22Rv1 (cell line): ENCODE measurements at regions not wholly inside any gene's neighbourhood (a gene's known extent, or its start where the extent isn't known, plus 50 kb on each side); places are given as distances from the start of the nearest gene placed in this dataset.

ENCODE experiments used
- H3K27ac ChIP-seq: fragments of 450-650 bp; 2 replicates; pipeline ENCODE4 v1.5.1; 2017
- ZFX ChIP-seq: fragments of 450-650 bp; IDR thresholded peaks from 2 replicates; pipeline ENCODE4 v1.6.1; 2017; ENCODE audit warnings: antibody characterized with exemption, borderline replicate concordance
- TF ChIP-seq, protein P1 (sequence below): fragments of 450-650 bp; IDR thresholded peaks from 2 replicates; pipeline ENCODE4 v1.5.1; 2017; ENCODE audit warnings: mild to moderate bottlenecking

DNA sequence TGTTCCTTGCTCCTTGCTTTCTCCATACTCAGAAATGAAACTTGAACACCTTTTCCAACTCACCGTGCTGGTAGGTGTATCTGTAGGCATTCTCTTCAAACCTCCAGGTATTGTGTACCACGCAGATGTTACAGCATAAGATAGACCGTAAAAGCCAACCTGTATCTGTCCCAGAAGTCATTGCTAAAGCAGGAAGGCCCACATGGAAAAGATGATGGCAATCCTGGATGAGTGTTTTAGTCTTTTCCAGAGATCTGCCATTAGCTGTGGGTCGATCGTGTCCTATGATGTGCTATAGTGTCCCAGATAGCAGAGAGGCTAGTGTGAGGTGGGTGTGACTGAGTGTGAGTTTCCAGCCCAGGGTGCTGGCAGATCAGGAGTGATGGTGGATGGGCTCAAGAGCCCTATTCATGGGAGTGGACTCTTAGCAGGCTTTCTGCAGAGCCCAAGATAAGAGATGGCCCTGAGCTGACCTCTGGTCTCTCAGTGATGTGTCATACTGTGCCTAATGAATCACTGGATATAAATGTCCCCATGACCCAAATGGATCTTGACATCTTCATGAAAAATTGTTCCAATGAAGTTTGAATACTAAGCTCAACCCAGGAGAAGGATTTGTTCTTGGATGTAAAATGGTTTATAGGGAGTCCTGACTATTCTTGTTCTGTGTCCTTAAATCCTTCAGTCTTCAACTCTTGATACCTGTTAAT lies 69.1 kb upstream of the WDR1 start:
- no peak overlapping the region for H3K27ac ChIP-seq
- no peak for TF ChIP-seq ZFX
- TF ChIP-seq, protein P1, sequence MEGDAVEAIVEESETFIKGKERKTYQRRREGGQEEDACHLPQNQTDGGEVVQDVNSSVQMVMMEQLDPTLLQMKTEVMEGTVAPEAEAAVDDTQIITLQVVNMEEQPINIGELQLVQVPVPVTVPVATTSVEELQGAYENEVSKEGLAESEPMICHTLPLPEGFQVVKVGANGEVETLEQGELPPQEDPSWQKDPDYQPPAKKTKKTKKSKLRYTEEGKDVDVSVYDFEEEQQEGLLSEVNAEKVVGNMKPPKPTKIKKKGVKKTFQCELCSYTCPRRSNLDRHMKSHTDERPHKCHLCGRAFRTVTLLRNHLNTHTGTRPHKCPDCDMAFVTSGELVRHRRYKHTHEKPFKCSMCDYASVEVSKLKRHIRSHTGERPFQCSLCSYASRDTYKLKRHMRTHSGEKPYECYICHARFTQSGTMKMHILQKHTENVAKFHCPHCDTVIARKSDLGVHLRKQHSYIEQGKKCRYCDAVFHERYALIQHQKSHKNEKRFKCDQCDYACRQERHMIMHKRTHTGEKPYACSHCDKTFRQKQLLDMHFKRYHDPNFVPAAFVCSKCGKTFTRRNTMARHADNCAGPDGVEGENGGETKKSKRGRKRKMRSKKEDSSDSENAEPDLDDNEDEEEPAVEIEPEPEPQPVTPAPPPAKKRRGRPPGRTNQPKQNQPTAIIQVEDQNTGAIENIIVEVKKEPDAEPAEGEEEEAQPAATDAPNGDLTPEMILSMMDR, result no peak

DNA sequence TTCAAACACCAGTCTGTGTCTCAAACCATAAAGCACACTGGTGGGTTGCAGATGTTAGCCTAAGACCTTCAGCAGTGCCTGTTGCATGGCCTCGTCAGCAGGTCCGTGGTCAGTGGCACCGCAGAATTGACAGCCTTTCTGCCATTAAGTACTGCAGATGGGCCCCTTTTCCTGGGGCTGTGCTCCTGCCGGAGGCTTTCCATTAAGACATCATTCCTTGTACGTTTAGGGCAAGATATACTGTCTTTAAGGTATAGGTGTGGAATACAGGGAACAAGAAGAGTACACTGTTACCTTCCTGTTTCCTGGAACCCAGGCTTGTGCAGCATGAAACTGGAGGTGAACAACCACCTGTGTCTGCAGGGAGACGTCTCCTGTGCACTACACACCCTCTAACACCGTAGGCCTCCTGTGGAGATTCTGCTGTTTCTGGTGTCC lies 67.9 kb upstream of the WDR1 start:
- no peak overlapping the region for H3K27ac ChIP-seq
- TF ChIP-seq, protein P1, result no peak
- no peak for TF ChIP-seq ZFX

DNA sequence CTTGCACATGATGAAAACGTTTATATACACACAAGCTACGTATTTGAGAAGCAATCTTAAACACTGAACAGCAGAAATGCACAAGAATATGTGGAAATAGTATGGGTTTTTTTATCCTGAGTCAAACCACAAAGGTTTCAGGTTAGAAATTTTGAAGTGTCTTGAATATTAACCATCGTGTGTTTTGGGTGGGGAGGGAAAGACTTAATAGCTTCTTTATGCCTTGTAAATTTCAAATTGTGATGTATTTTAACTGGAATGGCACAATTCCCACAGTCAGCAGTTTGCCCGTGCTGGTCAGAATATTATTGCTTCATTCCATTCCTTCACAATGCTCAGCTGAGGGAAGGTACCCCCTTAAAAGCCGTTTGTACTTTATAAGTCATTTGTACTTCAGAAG lies 67.4 kb upstream of the WDR1 start:
- TF ChIP-seq, protein P1, result no peak
- no peak for TF ChIP-seq ZFX
- H3K27ac ChIP-seq, result no peak overlapping the region

DNA sequence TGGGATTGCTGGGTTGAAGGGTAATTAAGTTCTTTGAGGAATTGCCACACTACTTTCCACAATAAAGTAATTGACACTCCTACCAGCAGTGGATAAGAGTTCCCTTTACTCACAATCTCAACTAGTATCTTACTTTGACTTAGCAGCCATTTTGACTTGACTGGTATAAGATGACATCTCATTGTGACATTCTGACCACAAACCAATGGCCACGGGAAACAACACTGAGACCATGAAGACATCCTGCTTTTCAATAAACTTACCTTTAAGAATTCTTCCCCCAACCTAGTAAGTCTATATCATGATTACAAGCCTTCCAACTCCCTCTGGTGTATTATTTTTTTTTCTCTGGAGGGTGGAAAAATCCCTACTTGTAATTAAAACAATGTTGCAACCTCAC lies 66.9 kb upstream of the WDR1 start:
- H3K27ac ChIP-seq, result no peak overlapping the region
- no peak for TF ChIP-seq ZFX
- TF ChIP-seq, protein P1, result no peak

- no peak for TF ChIP-seq ZFX
- TF ChIP-seq, protein P1, result no peak
- no peak overlapping the region for H3K27ac ChIP-seq
Observed at GRCh38 chr4:10182446-10183424, 66.1 kb upstream of the WDR1 start.

DNA sequence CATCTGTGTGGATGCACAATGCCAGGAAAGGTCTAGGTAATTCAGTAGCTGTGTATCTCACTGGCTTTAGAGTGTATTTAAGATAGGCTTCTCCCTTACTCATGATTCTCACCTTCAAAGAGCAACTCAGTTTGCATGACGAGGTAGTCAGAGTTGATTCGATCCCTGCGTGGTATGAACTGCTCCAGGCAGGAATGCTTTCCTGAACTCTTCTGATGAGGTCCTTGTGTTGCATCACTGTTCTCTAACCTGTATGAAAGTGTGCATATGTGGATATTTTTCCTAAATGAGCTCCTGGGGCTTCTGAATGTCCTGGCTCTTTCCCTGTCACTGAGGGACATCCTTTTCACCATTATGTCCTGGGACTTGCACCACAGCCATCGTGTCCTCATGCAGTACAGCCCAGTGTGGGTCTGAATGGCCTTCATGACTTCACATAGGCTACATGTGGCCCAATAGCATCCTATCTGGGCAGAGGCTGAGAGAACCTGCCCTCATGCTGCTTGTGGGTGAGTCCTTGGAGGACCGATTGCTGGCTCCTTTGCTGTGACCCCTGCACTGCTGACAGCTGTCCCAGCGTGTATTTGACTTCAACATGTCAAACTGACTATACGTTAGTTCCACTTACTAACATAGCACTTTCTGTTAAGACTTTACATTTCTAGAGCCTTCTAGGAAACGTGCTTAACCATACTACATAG lies 65.3 kb upstream of the WDR1 start:
- TF ChIP-seq, protein P1, result no peak
- no peak for TF ChIP-seq ZFX
- no peak overlapping the region for H3K27ac ChIP-seq
